ENCODE measurements at regions not wholly inside any gene's neighbourhood (a gene's known extent, or its start where the extent isn't known, plus 50 kb on each side); places are given as distances from the start of the nearest gene placed in this dataset.

DNA sequence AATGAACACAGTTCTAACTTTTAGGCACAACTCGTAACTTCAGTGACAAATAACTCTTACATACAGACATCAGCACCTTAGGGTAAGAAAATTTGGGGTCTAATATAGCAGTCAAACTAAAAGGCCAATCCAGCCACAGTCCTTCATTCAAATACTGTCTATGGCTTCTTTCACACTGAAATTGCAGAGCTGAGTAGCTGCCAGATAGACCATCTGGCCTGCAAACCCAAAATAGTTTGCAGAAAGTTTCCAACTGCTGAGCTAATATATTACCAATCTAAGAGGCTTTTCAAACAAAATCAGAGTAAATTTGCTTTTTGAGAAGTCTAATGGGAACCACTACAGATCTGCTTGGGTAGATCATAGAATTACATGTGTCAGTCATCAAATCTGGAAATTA lies 183.4 kb downstream of the GALR1 start:
- TF ChIP-seq, protein P1, sequence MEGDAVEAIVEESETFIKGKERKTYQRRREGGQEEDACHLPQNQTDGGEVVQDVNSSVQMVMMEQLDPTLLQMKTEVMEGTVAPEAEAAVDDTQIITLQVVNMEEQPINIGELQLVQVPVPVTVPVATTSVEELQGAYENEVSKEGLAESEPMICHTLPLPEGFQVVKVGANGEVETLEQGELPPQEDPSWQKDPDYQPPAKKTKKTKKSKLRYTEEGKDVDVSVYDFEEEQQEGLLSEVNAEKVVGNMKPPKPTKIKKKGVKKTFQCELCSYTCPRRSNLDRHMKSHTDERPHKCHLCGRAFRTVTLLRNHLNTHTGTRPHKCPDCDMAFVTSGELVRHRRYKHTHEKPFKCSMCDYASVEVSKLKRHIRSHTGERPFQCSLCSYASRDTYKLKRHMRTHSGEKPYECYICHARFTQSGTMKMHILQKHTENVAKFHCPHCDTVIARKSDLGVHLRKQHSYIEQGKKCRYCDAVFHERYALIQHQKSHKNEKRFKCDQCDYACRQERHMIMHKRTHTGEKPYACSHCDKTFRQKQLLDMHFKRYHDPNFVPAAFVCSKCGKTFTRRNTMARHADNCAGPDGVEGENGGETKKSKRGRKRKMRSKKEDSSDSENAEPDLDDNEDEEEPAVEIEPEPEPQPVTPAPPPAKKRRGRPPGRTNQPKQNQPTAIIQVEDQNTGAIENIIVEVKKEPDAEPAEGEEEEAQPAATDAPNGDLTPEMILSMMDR (conservative IDR thresholded peaks at IDR 0.05 in 1 of 2, IDR thresholded peaks at IDR 0.05 in 1 of 2; ENCODE audit: low read depth in 1 of 2, low read length in 2 of 2), result no peak
- TF ChIP-seq EZH2 (IDR thresholded peaks at IDR 0.05; ENCODE audit: low read length, missing control alignments), result no peak

Measured in fibroblast of lung (primary cell).